ENCODE measurements at regions not wholly inside any gene's neighbourhood (a gene's known extent, or its start where the extent isn't known, plus 50 kb on each side); places are given as distances from the start of the nearest gene placed in this dataset.
"Not testable (repeated sequence)": the region's sequence is repeated elsewhere in the genome, so short reads cannot be mapped to it uniquely, and the experiment has no call there.

- TF ChIP-seq, protein P1, sequence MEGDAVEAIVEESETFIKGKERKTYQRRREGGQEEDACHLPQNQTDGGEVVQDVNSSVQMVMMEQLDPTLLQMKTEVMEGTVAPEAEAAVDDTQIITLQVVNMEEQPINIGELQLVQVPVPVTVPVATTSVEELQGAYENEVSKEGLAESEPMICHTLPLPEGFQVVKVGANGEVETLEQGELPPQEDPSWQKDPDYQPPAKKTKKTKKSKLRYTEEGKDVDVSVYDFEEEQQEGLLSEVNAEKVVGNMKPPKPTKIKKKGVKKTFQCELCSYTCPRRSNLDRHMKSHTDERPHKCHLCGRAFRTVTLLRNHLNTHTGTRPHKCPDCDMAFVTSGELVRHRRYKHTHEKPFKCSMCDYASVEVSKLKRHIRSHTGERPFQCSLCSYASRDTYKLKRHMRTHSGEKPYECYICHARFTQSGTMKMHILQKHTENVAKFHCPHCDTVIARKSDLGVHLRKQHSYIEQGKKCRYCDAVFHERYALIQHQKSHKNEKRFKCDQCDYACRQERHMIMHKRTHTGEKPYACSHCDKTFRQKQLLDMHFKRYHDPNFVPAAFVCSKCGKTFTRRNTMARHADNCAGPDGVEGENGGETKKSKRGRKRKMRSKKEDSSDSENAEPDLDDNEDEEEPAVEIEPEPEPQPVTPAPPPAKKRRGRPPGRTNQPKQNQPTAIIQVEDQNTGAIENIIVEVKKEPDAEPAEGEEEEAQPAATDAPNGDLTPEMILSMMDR (IDR thresholded peaks at IDR 0.05 in 4 of 5, conservative IDR thresholded peaks at IDR 0.05 in 1 of 5): no peak
- TF ChIP-seq POLR2A (IDR thresholded peaks at IDR 0.05): no peak
- no peak overlapping the region for H3K27ac ChIP-seq
- intact Hi-C loops (cut with DNase I; ENCODE audit: low total_unique reads): no loop called here
Measured at GRCh38 chr3:72080095-72080494, 295.1 kb upstream of the PROK2 start.

DNA sequence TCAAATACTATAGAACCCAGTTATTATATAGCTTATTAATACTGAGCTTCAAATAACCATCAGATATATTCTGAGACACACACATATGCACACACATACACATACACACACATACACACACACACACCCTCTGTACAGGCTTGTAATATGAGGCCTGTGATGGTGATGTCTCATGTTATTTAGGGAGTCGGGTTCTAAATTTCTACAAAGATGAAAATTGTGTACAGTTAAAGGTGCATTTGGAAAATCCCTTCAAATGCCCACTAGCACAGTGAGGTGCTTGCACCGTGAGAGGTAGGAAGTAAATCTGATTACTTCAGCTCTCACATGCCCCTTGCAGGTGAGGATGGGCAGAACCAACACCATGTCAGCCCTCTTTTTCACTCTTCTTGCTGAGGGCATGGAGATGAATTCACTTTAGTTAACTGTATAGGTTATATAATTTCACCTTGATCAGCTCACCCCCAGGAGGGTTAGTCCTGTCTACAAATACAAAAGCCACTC, 294.5 kb upstream of the PROK2 start:
- H3K36me3 ChIP-seq: no peaks in the 10 kb centered on the region
- H3K4me1 ChIP-seq: no peaks in the 10 kb centered on the region
- H3K4me3 ChIP-seq: no peak overlapping the region
- no peaks in the 10 kb centered on the region for H3K27me3 ChIP-seq
- DNase-seq (no peak), ATAC-seq (no peak)
- no peak overlapping the region for H3K27ac ChIP-seq
- TF ChIP-seq, protein P1 (IDR thresholded peaks at IDR 0.05 in 4 of 5, conservative IDR thresholded peaks at IDR 0.05 in 1 of 5): no peak
- no peak for TF ChIP-seq POLR2A (IDR thresholded peaks at IDR 0.05)
- in situ Hi-C loops (cut with MboI; ENCODE audit: low sequenced_read_pairs in 4 of 4) (no loop called here), intact Hi-C loops (cut with DNase I; ENCODE audit: low total_unique reads) (no loop called here)
- no peaks in the 10 kb centered on the region for H3K9me3 ChIP-seq

More at GRCh38 chr3:72080095-72080494, 295.1 kb upstream of the PROK2 start:
- Histone ChIP-seq H3K4me1 (no peaks in the 10 kb centered on the region), H3K4me3 (no peak overlapping the region), H3K36me3 (no peaks in the 10 kb centered on the region), H3K27me3 (no peaks in the 10 kb centered on the region), H3K9me3 (no peaks in the 10 kb centered on the region)
- ATAC-seq: no peak
- no peak for DNase-seq
- in situ Hi-C loops (cut with MboI; ENCODE audit: low sequenced_read_pairs in 4 of 4): no loop called here

DNA sequence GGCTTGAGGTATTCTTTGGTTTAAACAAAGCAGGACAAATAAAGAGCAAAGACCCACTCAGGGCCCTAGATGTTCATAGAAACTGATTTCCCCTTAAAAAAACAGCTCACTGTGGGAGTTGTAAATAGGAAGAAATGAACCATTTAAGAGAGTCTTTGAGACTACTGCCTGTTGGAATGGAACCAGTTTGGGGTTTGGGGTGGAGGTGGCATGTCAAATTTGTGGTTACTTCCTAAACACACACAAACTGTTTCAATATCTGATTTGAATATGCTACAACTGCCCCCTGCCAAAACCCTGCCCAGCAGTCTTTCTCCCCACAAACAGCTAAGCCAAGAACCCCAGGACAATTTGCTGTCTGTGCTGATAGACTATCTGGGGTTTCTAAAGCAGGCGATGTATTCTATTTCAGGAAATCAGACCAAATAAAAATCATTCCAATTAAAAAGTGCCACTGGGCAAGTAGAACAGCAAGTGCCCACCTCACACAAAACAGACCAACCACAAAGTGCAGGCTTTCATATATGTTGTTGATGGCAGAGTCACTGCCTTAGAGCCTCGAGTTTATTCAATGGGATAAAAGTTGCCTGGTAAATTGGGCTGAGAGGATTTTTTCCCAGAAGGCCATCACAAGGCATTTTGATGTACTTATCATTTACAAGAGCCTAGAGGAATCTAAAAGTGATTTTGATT, 293.9 kb upstream of the PROK2 start:
- Histone ChIP-seq H3K36me3 (no peaks in the 10 kb centered on the region), H3K4me1 (no peaks in the 10 kb centered on the region), H3K27ac (no peak overlapping the region), H3K9me3 (no peaks in the 10 kb centered on the region), H3K27me3 (no peaks in the 10 kb centered on the region), H3K4me3 (no peak overlapping the region)
- TF ChIP-seq, protein P1 (IDR thresholded peaks at IDR 0.05 in 4 of 5, conservative IDR thresholded peaks at IDR 0.05 in 1 of 5): no peak
- TF ChIP-seq POLR2A (IDR thresholded peaks at IDR 0.05): no peak
- DNase-seq (no peak), ATAC-seq (no peak)
- intact Hi-C loops (cut with DNase I; ENCODE audit: low total_unique reads): no loop called here
- in situ Hi-C loops (cut with MboI; ENCODE audit: low sequenced_read_pairs in 4 of 4): no loop called here

DNA sequence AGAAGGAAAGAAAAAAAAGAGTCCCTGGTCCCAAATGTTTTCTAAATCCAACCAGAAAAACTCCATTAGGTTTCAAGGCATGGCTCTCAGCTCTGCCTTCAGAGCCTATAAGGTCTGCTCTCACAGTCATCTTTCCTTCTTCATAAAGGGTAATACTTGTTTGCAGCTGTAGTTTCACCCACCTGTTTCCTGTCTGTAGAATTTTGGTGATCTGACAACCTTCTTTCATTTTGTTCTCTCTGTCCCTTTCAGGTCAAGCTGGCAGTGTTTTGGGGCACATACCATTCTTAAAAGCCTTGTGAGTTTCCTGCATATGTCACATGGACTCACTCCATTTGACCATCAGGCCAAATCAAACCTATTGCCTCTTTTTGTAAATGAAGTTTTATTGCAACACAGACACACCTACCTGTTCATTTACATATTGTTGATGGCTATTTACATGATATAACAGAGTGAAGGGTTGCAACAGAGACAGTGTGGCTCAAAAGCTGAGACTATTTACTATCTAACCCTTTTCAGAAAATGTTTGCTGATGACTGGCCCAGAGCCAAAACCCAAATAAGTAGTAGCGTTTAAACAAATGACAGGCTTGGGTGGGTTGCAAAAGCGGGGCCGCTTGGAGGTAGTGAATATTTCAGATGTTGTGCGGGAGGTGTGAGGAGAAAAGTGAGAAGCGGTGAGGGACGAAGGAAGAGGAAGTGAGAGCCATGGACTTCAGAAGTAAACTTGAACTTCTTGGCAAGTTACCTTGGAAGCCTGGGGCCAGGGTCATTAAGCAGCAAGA, 292.7 kb upstream of the PROK2 start:
- Histone ChIP-seq H3K36me3 (no peaks in the 10 kb centered on the region), H3K4me1 (no peaks in the 10 kb centered on the region), H3K4me3 (no peak overlapping the region), H3K9me3 (no peaks in the 10 kb centered on the region), H3K27ac (no peak overlapping the region), H3K27me3 (no peaks in the 10 kb centered on the region)
- in situ Hi-C loops (cut with MboI; ENCODE audit: low sequenced_read_pairs in 4 of 4) (no loop called here), intact Hi-C loops (cut with DNase I; ENCODE audit: low total_unique reads) (no loop called here)
- TF ChIP-seq, protein P1 (IDR thresholded peaks at IDR 0.05 in 4 of 5, conservative IDR thresholded peaks at IDR 0.05 in 1 of 5): no peak
- TF ChIP-seq POLR2A (IDR thresholded peaks at IDR 0.05): no peak
- DNase-seq: no peak
- no peak for ATAC-seq

- H3K9me3 ChIP-seq; H3K27ac ChIP-seq; in situ Hi-C loops (cut with MboI; ENCODE audit: low sequenced_read_pairs in 4 of 4); H3K36me3 ChIP-seq; ATAC-seq; H3K27me3 ChIP-seq; intact Hi-C loops (cut with DNase I; ENCODE audit: low total_unique reads); H3K4me3 ChIP-seq; DNase-seq; H3K4me1 ChIP-seq: not testable (repeated sequence)
Measured at GRCh38 chr3:72075848-72076247, 290.9 kb upstream of the PROK2 start.

Data from gastrocnemius medialis (tissue), 4 donors.